LNCaP clone FGC (cell line): ENCODE measurements at regions not wholly inside any gene's neighbourhood (a gene's known extent, or its start where the extent isn't known, plus 50 kb on each side); places are given as distances from the start of the nearest gene placed in this dataset.

Experiments
- DNase-seq: peaks from one replicate; pipeline ENCODE4 v3.0.0-alpha.2; 2011; ENCODE audit warnings: low read depth
- H3K4me3 ChIP-seq: 2 replicates; pipeline ENCODE4 v1.5.1; 2011; ENCODE audit warnings: mild to moderate bottlenecking, low read depth, low read length, control low read depth
- CTCF ChIP-seq: IDR thresholded peaks from 2 replicates; pipeline ENCODE4 v1.5.1; 2012; ENCODE audit warnings: mild to moderate bottlenecking; ENCODE audit not compliant: control insufficient read depth, insufficient read depth; ENCODE audit errors: extremely low read depth

GRCh38 chr5:17801595-17801994 is 167.3 kb downstream of the TAF11L14 start:
- H3K4me3 ChIP-seq = no peak overlapping the region
- no peak for DNase-seq
- no peak for TF ChIP-seq CTCF

DNA sequence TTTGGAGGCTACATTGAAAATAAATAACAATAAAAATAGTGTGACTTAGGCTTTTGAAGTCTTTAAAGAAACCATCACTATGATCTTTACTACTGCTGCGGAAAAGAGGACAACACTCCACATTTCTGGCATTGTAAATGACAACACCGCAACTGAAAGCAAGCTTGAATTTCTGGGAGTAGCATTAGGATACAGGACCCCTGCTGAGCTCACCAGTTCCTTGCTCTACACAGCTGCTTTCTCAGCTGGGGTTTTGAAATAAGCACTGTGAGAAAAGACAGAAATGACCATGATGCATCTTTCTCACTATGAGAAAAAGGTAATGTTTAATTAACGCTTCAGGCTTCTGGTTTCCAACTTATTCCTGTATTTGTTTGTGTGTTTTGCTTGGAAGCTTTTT is 168.0 kb downstream of the TAF11L14 start:
- no peak overlapping the region for H3K4me3 ChIP-seq
- TF ChIP-seq CTCF = no peak
- no peak for DNase-seq

- TF ChIP-seq CTCF = no peak
- H3K4me3 ChIP-seq = no peak overlapping the region
These were observed 169.7 kb downstream of the TAF11L14 start for GRCh38 chr5:17803971-17804370.

GRCh38 chr5:17805227-17805825 is 171.1 kb downstream of the TAF11L14 start:
- TF ChIP-seq CTCF = no peak
- no peak overlapping the region for H3K4me3 ChIP-seq
- DNase-seq = no peak

More at GRCh38 chr5:17803971-17804370, 169.7 kb downstream of the TAF11L14 start:
- no peak for DNase-seq

DNA sequence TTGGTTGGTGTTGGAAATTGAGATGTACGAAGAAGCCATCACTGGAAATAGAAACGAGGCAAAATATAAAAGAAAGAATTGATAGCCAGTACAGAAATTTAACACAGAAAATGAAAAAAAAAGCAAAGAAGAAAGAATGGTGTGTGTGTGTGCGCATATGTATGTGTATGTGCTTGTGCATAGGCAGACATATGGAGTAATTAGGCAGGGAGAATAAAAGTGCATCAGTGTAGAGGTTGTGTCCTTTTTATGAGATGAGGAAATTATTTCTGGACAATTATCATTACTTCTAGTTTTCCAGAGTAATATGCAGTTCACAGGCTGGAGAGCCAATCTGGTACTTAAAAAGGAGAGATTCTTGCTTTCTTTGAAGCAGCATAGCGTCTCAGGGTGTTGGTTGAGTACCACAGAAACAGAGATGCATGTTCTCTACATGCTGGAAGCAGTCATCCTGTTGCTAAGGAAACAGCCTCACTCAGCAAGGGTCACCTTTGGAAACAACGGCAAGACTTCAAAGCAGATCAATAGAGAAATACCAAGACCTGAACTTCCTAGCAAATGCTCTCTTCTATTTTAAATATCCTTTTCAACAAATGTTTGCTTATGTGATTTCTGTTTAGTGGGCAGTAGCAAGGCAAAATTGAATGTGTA is 172.7 kb downstream of the TAF11L14 start:
- no peak for TF ChIP-seq CTCF
- no peak for DNase-seq
- H3K4me3 ChIP-seq = no peak overlapping the region

DNA sequence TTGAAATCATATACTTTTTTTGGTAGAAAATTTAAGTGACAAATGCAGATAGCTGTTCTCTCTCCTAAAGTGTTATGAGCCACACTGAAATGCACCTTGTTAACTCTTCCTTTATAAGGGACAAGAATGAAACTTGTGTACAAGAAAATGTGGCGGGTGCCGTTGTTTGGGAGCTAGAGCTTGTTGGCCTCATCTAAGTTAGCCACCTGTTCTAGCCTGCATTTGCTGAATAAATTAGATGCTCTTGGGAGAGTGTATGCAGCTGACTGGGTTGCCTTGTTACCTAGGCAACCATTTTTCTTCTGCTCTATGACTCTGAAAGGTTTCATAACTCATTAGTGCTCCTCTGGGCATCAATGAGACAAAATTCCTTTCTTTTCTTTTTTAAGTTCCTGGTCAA is 174.3 kb downstream of the TAF11L14 start:
- DNase-seq = no peak
- H3K4me3 ChIP-seq = no peak overlapping the region
- TF ChIP-seq CTCF = no peak

DNA sequence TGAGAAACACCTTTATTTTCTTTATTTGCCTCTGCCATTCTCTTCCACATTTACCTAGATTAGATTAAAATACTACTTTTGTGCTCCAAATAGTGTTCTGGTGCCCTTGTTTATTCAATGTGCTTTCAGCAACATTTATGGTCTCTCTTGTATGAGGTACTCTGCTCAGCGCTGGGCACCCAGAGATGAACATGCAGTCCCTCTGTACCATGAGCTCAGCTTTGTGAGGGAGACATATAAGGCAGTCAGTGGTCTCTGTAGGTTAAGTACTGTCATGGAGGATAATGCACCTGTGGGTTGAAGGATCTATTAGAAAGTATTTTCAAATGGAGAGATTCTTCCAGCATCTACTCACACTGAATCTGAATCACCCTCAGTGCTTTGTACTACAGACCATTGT is 176.5 kb downstream of the TAF11L14 start:
- TF ChIP-seq CTCF = no peak
- H3K4me3 ChIP-seq = no peak overlapping the region
- no peak for DNase-seq
